ENCODE measurements at regions not wholly inside any gene's neighbourhood (a gene's known extent, or its start where the extent isn't known, plus 50 kb on each side); places are given as distances from the start of the nearest gene placed in this dataset.

DNA sequence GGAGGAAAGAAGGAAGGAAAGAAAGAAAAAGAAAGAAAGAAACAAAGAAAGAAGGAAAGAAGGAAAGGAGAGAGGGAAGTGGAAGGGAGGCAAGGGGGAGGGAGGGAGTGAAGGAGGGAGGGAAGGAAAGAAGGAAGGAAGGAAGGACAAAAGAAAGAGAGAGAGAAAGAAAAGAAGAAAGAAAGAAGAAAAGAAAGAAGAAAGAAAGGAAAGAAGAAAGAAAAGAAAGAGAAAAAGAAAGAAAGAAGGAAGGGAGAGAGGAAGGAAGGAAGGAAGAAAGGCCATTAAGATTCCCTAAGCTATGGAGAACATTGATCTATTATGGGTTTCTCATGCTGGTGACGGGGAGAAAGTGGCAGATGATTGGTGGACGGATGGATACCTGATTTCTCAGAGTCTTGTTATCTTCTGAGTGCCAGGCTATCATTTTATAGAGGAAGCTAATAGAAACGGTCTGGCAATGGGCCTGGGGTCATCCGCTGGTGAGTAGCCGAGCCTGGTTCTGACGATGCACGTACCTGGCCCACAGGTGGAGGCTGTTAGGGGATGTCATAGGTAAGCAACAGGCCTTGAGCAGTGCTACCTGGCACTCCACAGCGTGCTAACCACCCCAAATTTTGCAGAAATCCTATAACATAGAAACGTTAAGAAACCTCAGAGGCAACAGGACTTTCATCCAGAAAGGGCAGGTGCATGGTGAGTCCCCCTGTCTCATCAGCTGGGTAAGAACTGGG lies 142.9 kb downstream of the SHOX start:
- H3K36me3 ChIP-seq (ENCODE audit: low read depth, low read length), result no peaks in the 10 kb centered on the region
- H2AFZ ChIP-seq (ENCODE audit: low read length), result no peak overlapping the region
- H3K9me2 ChIP-seq (replicated peaks; ENCODE audit: low read length), result no peaks in the 10 kb centered on the region
- no peaks in the 10 kb centered on the region for H3K79me2 ChIP-seq (ENCODE audit: low read length)
- H3K4me2 ChIP-seq (ENCODE audit: low read length), result no peak overlapping the region
- ATAC-seq (no peak), DNase-seq (no peak)
- no peak overlapping the region for H3K27ac ChIP-seq (ENCODE audit: low read length)
- TF ChIP-seq, protein P1, sequence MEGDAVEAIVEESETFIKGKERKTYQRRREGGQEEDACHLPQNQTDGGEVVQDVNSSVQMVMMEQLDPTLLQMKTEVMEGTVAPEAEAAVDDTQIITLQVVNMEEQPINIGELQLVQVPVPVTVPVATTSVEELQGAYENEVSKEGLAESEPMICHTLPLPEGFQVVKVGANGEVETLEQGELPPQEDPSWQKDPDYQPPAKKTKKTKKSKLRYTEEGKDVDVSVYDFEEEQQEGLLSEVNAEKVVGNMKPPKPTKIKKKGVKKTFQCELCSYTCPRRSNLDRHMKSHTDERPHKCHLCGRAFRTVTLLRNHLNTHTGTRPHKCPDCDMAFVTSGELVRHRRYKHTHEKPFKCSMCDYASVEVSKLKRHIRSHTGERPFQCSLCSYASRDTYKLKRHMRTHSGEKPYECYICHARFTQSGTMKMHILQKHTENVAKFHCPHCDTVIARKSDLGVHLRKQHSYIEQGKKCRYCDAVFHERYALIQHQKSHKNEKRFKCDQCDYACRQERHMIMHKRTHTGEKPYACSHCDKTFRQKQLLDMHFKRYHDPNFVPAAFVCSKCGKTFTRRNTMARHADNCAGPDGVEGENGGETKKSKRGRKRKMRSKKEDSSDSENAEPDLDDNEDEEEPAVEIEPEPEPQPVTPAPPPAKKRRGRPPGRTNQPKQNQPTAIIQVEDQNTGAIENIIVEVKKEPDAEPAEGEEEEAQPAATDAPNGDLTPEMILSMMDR (conservative IDR thresholded peaks at IDR 0.05; ENCODE audit: low read depth, low read length), result no peak
- TF ChIP-seq EZH2phosphoT487 (IDR thresholded peaks at IDR 0.05; ENCODE audit: borderline replicate concordance, low read length) (no peak), EZH2 (IDR thresholded peaks at IDR 0.05; ENCODE audit: low read length, unreplicated experiment) (no peak)
- CTCF ChIA-PET, result no interaction called here
- H4K20me1 ChIP-seq (ENCODE audit: low read length), result no peaks in the 10 kb centered on the region
- no peak overlapping the region for H3K4me3 ChIP-seq (ENCODE audit: low read length)
- H3F3A ChIP-seq (ENCODE audit: low read length, unreplicated experiment), result no peaks in the 10 kb centered on the region
- intact Hi-C loops (cut with micrococcal nuclease), result no loop called here
- H3K27me3 ChIP-seq (ENCODE audit: low read length), result 0 out of 2 replicates have a peak, but pooled peaks cover 4% of the 10 kb centered on the region
- H3K9me3 ChIP-seq (ENCODE audit: low read length), result no peaks in the 10 kb centered on the region
- POLR2A ChIA-PET (ENCODE audit: unreplicated experiment), result no interaction called here
- 0 out of 2 replicates have a peak, but pooled peaks cover 5% of the 10 kb centered on the region for H3K4me1 ChIP-seq (ENCODE audit: insufficient read depth, low read length)
- BruUV-seq (replicated peaks), result no TSS peak
- H3K9ac ChIP-seq (ENCODE audit: low read length), result no peak overlapping the region

DNA sequence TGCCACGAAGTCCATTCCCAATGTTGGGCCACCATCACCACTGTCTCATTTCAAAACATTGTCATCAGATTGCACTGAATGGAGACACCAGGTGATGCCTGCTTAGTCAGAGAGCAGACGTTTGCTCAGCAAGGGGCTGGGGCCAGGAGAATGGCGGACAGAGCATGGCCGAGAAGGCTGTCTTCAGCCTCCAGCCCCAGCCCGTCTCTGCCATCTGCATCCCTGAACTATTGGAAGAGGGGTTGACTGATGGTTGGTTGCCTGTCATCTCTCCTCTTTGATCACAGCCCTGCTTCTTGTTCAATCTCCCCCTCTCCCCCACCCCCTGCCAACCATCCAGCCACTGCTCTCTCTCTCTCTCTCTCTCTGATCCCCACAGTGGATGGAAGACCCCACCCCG lies 140.9 kb downstream of the SHOX start:
- H2AFZ ChIP-seq (ENCODE audit: low read length), result no peak overlapping the region
- H3K9me3 ChIP-seq (ENCODE audit: low read length), result no peaks in the 10 kb centered on the region
- no peaks in the 10 kb centered on the region for H3K36me3 ChIP-seq (ENCODE audit: low read depth, low read length)
- H3K27me3 ChIP-seq (ENCODE audit: low read length), result 0 out of 2 replicates have a peak, but pooled peaks cover 4% of the 10 kb centered on the region
- no peaks in the 10 kb centered on the region for H3F3A ChIP-seq (ENCODE audit: low read length, unreplicated experiment)
- no peak for DNase-seq
- H4K20me1 ChIP-seq (ENCODE audit: low read length), result no peaks in the 10 kb centered on the region
- CTCF ChIA-PET, result no interaction called here
- H3K9ac ChIP-seq (ENCODE audit: low read length), result no peak overlapping the region
- 0 out of 2 replicates have a peak, but pooled peaks cover 5% of the 10 kb centered on the region for H3K4me1 ChIP-seq (ENCODE audit: insufficient read depth, low read length)
- H3K4me2 ChIP-seq (ENCODE audit: low read length), result no peak overlapping the region
- no peak for ATAC-seq
- intact Hi-C loops (cut with micrococcal nuclease), result no loop called here
- H3K79me2 ChIP-seq (ENCODE audit: low read length), result no peaks in the 10 kb centered on the region
- H3K9me2 ChIP-seq (replicated peaks; ENCODE audit: low read length), result no peaks in the 10 kb centered on the region
- H3K27ac ChIP-seq (ENCODE audit: low read length), result no peak overlapping the region
- no peak overlapping the region for H3K4me3 ChIP-seq (ENCODE audit: low read length)
- POLR2A ChIA-PET (ENCODE audit: unreplicated experiment), result no interaction called here
- TF ChIP-seq, protein P1 (conservative IDR thresholded peaks at IDR 0.05; ENCODE audit: low read depth, low read length), result no peak
- no peak for TF ChIP-seq EZH2phosphoT487 (IDR thresholded peaks at IDR 0.05; ENCODE audit: borderline replicate concordance, low read length)
- TF ChIP-seq EZH2 (IDR thresholded peaks at IDR 0.05; ENCODE audit: low read length, unreplicated experiment), result no peak
- no TSS peak for BruUV-seq (replicated peaks)

DNA sequence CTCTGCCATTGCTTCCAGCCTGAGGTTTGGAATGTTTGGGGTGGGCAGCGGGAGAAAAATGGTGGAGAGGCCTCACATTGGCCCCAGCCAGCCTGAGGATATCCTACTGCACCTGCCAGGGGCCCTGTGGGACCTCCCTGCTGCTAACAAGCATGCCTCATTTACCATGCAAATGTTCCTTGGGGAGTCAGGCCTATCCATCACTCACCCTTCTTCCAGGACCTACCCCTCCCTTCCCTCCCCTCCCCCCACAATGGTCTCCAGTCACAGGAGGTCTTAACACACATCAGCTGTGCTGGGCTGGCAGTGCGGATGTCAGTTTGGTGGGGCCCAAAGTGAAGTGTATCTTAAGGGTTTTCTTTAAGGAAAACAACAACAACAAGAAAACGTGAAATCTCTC lies 139.2 kb downstream of the SHOX start:
- Histone ChIP-seq H4K20me1 (ENCODE audit: low read length) (no peaks in the 10 kb centered on the region), H3K4me3 (ENCODE audit: low read length) (no peak overlapping the region), H3K9ac (ENCODE audit: low read length) (no peak overlapping the region), H2AFZ (ENCODE audit: low read length) (no peak overlapping the region), H3K9me2 (replicated peaks; ENCODE audit: low read length) (no peaks in the 10 kb centered on the region), H3K4me2 (ENCODE audit: low read length) (no peak overlapping the region), H3K27me3 (ENCODE audit: low read length) (0 out of 2 replicates have a peak, but pooled peaks cover 4% of the 10 kb centered on the region), H3F3A (ENCODE audit: low read length, unreplicated experiment) (no peaks in the 10 kb centered on the region), H3K36me3 (ENCODE audit: low read depth, low read length) (no peaks in the 10 kb centered on the region), H3K79me2 (ENCODE audit: low read length) (no peaks in the 10 kb centered on the region), H3K9me3 (ENCODE audit: low read length) (no peaks in the 10 kb centered on the region), H3K4me1 (ENCODE audit: insufficient read depth, low read length) (no peaks in the 10 kb centered on the region), H3K27ac (ENCODE audit: low read length) (no peak overlapping the region)
- intact Hi-C loops (cut with micrococcal nuclease), result no loop called here
- no peak for TF ChIP-seq EZH2phosphoT487 (IDR thresholded peaks at IDR 0.05; ENCODE audit: borderline replicate concordance, low read length)
- no peak for TF ChIP-seq EZH2 (IDR thresholded peaks at IDR 0.05; ENCODE audit: low read length, unreplicated experiment)
- TF ChIP-seq, protein P1 (conservative IDR thresholded peaks at IDR 0.05; ENCODE audit: low read depth, low read length), result no peak
- ChIA-PET POLR2A (ENCODE audit: unreplicated experiment) (no interaction called here), CTCF (no interaction called here)
- BruUV-seq (replicated peaks), result no TSS peak
- DNase-seq, result no peak
- ATAC-seq, result no peak

All from PC-3 (cell line).